CD4-positive, alpha-beta T cell treated with Interleukin-10 for 1 hour (primary cell): ENCODE measurements at regions not wholly inside any gene's neighbourhood (a gene's known extent, or its start where the extent isn't known, plus 50 kb on each side); places are given as distances from the start of the nearest gene placed in this dataset.

Experiments used
- DNase-seq: peaks from one replicate; pipeline ENCODE4 v3.0.0-alpha.2; 2020

DNA sequence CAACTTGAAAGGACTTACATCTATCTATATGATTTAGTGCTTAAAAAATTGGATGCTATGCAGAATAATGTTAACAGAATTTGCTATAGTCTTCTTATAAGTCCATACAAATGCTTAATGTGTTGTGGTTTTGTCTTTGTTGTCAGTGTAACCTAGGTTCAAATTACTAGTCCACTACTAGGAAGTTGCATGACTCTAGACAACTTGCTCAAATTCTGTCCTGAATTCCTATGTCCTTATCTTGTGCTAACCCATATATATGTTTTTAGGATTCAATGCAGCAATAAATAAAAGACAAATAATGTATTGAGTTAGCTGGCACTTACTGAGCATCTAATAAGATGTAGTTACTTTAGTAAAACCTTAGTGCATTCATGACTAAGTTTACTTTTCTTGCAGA, 276.5 kb upstream of the KCNMB2 start:
- no peak for DNase-seq

DNA sequence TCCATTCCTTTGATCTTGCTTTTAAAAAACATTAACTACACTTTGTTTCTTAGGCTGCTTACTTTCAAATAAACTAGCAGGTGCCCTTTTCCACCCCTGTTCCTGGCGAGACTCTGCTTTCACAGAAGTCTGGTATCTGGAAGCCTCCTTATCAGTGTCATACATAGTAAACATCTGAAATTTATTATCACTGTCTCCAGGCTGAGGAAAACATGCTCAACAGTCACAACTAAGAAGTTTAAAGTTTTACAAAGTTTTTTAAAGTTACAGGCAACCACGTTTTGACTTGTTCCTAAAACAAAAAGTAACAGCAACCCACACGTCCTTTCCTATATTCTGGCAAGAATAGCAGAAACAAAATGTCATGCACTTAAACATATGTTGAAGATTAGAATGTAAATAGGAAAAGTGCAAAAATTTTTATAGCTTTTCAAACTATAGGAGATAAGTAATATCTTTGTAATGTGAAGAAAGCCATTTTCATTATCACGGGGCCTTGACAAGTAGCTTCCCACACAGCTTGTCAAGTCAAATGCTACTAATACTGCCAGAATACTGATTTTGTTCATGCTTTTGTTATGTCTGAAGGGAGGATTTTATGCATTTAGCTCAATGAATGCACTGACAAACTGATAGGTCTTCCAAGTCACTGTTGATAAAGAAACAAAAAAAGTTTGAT, 275.2 kb upstream of the KCNMB2 start:
- no peak for DNase-seq

DNA sequence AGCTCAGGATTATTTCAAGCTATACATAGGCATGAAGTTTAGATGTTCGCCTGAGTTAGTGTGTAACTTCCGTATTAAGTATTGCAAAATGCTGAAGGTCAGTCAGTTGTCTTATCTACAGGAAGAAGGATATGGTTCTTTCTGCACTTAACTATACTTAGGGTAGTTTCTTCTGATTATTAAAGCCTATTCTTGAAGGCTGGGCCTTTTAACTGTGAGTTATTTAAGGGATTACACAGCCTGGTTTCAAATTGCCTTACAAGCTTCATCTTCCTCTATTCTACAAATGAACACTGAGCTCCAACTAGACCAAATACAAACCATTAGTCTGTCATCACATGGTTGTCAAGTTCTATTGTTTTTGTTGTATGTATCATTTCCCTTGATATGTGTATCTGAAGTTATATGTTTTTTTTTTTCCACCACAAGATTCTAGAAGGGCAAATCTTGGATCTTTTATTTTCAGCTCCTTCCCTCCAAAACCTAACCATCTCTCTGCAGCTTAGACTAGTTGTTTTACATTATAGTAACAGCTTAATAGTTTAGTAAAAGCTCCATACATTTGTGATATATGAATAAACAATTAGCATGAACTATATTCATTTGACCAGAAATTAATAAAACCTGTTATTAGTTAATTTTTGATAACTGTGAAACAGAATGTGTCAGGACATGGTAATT, 272.9 kb upstream of the KCNMB2 start:
- DNase-seq = no peak

DNA sequence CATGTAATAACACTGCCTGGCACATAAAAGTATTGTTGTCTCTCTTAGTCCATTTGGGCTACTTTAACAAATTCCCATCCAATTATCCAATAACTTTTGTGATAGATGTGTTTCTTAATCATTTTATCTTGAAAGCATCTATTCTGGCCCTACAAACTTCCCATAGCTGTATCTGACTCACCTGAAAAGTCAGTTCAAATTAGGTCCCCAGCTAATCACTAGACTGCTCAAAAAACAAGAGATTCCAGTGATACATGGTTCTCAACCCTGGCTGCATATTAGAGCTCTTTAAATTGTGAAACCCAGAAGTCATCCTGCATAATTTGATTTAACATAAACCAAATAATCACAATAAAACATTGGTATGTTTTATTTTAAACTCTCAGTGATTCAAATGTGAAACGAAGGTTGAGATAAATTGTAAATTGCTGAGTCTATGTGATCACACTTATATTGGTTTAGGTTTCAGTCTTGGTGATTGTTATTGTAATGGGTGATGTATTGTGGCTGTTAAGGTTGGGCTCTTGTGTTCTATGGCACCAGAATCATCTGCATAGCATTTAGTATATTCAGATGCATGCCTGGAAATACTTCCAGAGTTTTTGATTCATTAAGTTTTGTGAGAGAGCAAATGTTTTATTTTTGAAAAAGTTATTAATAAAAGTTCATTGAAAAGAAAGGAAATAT, 268.9 kb upstream of the KCNMB2 start:
- no peak for DNase-seq

DNA sequence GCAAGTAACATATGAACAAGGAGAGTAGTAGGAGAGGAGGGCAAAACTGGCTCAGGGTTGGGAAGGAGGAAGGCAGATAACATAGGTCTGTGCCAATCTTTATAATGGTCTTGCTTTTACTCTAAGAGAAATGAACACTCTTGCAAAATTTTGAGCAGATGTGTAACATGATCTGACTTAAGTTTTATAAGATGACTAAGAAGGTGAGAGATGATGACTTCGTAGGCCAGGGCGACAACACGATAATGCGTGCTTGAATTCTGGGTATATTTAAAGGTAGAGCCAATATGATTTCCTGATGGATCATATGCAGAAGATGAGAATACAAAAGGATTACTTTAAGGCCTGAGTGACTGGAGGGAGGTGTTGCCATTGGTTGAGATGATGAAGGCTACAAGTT, 265.4 kb upstream of the KCNMB2 start:
- no peak for DNase-seq

DNA sequence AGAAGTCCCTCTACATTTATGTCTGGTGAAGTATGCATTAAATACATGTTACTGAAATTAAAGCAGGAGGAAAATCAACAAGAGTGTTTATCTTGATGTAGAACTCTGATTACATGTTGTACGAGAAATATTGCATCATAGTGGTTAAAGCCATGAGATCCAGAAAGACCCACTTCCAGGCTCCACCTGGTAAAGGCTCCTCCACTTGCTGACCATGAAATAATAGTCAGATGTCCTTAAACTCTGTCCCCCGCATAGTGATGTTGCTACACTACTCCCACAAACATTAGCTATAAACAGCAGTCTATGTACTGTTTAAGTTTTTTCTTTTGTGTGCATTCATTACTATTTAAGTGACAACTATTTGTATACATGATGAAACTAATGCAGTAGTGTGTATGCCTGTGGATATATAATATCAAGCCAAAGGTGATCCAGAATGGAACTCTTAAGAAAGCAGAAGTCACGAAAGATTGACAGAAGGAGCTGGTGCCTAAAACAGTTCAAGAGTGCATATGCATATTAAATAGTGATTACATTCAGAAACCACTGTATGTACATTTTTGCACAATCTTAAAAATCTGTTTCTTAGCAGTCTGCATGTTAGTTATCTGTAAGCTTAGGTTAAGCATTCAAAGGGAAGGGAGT, 264.4 kb upstream of the KCNMB2 start:
- no peak for DNase-seq

DNA sequence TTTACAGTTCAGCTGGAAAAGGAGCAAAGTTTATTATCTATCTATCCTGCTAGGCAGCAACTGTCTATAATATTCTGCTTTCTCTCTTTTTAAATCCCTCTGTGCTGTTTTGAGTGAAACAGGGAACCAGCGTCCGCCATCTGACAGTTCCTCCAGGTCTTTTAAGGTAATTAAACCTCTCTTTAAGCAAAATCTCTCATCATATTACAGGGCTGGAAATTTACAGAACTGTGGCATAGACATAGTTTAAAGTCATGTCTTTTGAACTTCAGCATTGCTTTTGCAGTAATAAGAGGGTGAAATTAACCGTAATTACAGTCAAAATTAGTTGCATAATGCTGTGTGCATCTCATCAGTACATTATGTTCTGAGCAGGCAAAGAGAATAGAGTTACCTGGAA, 263.4 kb upstream of the KCNMB2 start:
- DNase-seq = no peak

DNA sequence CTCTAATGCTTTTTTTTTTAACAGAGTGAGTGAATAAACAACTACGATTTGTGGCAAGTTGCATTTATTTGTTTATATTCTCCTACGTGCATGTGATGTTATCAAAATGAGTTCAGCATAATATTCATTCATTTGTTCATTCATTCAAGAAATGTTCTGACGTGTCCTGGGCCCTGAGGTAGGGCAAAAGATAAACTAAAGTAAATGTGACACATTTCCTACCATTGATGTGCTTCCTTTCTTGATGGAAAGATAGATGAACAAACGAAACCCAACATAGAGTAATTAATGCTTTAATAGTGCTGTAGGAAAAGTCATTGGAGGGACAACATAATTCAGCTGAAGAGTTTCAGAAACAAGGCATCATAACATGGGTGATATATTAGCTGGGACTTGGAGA, 261.5 kb upstream of the KCNMB2 start:
- DNase-seq = no peak

DNA sequence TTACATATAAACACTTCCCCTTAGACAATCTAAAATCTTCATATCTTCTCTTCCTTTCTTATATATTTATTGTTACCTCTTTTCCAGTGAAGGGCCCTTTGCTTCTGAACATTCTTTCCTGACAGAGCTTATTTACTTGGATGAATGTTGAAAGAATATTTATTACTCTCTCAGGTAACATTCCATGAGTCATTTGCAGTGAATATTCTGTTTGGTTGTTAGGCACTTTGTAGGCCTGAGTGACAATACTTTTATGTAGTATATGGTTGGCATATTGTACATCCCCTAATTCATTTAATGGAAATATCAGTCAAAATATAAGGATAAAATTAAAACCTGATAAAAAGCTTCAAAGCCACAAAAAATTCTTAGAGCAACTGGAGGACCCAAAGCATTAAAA, 260.9 kb upstream of the KCNMB2 start:
- no peak for DNase-seq

DNA sequence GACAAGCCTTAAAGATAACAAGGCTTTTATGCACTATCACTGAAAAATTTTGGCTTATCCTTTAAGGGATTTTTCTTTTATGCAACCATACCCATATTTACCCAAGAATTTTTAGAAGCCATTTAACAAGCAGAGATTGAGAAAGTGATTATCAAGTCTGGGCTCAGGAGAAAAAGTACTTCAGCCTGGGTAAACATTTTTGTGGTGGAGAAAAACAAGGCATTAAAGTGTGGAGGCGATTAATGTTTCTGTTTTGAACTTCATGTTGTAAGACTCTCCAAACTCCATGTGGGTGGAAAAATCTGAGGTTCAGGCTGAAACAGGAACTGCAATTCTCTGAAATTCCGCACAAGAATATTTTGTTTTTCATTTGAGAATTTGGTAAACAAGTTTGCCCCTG, 260.4 kb upstream of the KCNMB2 start:
- no peak for DNase-seq

DNA sequence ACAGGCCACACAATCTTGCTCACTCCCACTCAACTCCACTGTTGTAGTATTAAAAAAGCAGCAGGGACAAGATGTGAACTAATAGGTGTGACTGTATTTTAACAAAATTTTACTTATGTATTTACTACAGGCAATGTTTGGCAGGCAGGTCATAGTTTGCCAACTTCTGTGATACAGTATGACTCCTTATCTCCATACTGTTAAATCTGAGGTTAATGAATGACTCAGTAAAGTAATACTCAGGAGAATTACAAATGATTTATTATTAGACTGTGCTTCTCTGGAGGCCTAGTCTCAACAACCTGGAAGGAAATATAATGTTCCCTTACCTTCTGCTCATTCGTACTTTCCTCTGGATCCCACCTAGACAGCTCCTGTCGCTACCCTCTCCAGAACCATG, 258.6 kb upstream of the KCNMB2 start:
- no peak for DNase-seq

DNA sequence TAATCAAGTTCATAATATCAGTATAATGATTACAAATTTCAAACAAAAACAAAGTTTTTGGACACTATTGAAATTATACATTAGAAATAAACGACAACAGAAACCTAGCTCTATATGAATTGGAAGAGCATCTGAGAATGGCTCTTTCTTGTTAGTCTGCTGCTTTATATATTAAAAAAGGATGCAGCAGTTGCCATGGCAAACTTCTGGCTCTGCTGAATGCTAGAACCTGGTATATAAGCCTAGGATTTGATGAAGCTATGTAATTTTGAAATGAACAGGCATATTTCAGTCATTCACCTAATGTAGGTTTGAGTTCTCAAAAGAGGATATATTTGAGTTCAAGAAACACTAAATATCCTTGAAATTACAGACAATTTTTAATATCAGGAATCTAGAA, 252.7 kb upstream of the KCNMB2 start:
- no peak for DNase-seq

DNA sequence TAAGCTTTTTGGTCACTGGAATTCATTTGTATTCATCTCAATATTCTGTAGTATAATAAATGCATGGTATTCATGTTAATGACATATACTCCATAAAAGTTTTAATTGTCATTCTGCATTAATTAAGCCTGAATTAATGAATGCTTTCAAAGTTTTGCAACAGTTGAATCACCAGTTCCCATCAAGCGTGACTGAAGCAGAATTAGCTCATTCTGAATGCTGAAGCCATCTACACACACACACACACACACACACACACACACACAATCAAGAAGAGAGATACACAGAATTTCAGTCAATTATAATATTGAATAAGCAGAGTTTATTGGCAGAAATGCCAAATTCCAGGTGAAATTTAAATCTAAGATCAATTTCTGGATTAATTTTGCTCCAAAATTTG, 252.1 kb upstream of the KCNMB2 start:
- no peak for DNase-seq

DNA sequence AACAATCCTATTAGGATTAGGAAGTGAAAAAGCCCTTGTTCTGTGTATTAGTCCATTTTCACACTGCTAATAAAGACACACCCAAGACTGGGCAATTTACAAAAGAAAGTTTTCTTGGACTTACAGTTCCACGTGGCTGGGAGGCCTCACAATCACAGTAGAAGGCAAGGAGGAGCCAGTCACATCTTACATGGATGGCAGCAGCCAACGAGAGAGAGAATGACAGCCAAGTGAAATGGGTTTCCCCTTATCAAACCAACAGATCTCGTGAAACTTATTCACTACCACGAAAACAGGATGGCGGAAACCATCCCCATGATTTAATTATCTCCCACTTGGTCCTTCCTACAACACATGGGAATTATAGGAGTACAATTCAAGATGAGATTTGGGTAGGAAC, 248.2 kb upstream of the KCNMB2 start:
- no peak for DNase-seq

DNA sequence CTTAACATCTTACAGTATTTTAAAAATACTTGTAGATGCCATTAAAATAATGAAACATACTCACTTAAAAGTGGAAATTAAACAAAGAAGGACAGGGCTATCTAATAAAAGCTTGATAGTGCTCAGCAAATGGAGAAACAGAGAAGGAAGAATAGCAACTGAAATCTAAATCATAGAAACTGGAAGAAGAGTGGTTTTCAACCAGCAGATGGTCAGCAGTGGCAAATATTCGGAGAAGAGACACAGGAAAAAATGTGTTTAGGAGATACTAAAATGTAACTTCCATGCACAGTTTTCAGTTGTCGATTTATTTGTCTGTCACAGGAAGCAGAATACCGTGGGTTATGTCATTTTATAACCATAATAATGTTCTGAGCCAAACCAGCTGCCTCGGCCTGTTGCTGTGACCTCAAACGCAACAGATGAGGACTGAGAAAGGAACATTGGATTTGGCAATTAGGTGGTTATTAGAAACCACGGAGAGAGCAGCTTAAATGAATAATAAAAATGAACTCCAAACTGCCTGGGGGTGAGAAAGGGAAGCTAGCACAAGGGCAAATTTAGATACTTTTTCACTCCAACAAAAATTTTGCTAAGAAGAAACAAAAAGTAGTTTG, 246.6 kb upstream of the KCNMB2 start:
- DNase-seq = no peak

DNA sequence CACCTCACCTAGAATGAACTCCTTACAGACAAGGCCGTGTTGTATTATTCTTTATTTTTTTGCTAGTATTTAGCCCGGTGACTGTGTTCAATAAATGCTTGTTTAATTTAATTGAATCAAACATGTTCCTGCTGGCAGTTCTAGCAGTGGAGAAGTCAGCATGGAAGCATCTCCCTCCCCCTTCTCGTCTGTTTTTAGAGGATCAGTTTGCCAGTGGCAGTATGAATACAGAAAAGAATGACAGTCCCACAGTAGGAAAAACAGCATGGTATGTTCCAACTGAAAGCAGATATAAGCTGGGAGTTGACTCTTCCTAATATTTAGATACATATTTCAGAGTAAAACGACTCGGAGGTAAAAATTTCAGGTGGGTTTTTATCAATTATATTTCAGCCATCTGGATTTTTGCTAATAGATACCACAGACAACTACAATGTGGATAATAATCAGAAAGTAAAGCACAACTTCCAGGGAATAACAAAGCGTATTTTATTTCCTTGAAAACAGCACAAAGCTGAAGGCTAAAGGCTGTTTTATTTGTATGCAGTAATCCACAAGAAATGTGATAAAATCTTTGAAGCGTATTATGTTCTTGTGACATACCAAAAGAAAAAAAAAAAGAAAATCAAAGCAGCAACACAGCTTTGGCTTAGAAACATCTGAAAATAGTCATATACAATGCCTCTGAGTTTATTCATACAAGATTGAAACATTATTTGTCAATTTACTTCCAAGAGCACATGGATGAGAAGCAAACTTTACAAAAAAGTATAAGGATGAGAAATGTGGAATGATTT, 244.5 kb upstream of the KCNMB2 start:
- no peak for DNase-seq

DNA sequence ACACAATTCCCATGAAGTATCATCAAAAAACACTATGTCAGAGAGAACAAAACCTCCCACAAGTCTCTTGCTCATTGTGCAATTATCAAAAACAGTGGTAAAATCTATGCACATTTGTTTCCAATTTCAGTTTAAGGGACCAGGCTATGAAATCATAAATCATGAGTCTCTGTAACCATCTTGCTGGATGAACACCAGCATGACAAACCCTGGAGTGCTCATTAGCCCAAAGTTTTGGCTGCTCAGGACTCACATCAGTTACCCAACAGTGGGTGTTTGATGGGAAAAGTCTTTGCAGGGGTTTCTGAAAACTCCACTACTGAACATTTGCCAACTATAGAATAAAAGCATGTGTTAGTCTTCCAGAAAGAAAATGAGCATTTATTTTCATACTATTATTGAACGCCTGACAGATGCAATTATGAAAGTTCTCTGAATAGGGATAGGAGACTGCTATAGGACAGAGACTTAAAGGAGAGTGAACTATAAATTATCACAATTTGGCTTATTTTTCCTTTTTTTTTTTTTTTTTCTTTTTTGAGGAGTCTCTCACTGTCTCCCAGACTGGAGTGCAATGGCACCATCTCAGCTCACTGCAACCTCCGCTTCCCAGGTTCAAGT, 240.8 kb upstream of the KCNMB2 start:
- no peak for DNase-seq

DNA sequence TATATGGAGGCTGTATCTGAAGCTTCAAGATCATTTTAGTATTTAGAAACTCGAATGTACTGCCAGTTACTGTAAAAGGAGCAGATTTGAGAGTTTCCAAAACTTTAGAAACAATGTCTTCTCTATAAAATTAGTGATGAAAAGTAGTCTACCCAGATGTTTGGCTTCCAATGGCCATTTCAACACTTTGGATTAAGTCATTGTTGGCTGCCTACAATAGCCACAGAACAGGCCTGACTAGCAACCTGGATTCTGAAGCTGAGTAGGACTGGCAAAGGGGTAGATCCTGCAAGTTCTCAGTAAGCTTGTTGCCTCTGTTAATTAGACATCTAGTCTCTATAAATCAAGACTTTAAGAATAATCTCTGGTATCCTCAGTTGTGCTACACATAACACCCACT, 239.0 kb upstream of the KCNMB2 start:
- DNase-seq = no peak

DNA sequence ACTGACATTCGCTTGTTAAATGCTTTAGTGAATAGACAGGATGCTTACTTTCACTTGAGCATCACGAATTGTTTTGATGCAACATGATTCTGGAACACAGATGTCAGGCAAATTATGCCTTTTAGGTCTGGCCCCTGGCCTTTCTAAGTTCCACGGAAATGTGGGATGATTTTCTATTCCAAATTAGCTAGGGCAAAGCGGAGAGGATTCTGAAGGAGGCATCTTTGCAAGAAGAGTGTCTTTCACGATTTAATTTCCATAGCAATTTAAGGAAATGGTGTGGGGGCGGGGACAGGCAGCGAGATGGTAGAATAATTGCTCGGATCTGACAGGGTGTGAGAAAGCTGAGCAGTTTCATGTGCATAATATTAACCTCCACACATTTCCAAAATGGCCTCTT, 238.5 kb upstream of the KCNMB2 start:
- no peak for DNase-seq

DNA sequence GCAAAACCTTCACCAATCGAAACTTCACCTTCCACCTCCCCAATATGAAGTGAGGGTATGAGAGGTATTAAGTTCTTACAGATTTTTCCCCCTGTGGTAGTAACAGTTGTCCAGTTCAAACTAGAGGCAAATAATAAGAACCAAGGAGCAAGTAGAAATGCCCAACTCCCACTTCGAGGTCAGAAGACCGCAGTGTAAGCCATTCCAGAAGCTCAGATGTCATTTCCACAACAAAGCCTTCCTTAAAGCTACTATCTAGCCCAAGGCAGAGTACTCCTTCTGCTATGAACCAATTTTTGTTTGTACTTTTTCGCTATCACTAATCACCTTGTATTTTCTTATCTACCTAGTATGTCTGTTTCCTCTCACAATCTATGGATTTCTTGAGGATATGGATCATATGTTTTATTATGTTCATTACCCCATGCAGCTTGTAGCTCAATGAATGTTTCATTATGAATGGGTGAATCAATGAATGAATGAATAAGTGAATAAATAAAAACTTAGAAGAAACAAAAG, 235.7 kb upstream of the KCNMB2 start:
- no peak for DNase-seq

DNA sequence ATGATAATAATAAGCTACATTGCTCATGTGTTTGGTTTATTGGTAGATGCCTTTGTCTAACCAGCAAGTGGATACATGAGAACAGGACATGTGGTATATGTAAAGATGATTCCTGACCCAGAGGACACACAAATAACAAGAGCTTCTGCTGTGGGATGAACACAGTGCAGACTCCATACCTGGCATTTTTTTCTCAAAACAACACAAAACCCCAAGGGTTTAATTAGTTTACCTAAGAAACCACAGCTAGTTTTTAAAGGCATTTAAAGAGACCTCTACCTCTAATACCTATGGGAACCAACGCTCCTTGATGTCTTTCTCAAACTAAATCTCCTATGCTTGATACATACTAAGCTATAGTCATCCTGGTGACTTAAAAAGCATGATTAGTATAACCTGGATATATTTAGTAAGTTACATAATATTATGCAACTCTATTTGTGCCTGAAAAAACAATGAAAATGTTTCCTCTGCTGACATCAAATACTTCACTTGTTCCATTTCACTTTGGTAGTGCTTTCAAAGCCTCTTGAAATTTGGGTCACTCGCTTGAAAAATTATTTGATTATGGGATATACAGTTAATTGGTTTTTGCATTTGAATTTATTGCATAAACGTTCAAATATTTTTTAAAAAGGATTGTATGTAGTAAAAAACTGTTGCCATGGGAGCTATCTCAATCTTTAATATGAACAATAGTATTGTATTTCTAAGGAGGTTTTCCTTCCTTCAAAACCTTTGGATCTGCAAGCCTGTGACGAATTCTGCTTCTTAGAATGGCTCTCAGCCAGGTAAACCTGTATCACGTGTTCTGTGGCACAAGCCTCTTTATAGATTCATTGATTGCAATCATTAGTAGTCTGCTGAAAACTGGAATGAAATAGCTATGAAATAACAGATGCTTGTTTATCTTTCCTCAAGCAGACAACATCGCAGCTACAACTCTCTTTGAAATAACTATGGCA, 233.0 kb upstream of the KCNMB2 start:
- no peak for DNase-seq
